ENCODE measurements at regions not wholly inside any gene's neighbourhood (a gene's known extent, or its start where the extent isn't known, plus 50 kb on each side); places are given as distances from the start of the nearest gene placed in this dataset.

DNA sequence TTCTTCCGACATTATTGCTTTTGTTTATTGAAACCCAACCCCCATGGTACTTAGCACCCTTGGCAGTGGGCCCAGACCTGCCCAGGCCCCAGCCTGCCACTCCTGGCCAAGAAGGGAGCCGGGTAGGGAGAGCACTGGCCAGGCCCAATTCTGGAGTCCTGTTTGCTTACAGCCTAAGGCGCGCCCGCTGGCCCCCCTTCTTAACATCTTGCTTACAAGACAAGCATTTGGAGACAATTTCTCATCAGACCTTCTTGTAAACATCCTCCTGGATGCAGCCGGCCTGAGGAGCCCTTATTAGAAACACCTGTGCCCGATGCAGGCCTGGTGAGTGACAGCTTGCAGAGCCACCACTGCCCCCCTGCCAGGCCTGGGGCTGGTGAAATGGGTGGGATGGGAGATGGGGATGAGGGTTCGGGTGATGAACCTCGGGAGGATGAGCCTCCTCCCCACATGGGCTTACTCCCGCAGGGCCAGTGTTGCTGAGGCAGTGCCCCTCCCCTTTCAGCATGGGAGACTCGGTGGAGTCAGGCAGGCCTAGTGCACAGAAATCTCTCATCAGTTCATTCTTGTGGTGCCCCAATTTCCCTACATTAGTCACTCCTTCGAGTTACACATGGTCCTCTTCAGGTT is 217.5 kb downstream of the CYP26B1 start:
- Mint-ChIP-seq H3K4me3 (no peak overlapping the region), H3K27ac (no peak overlapping the region), H3K9me3 (no peaks in the 10 kb centered on the region), H3K4me1 (peaks cover 25% of the 10 kb centered on the region), H3K27me3 (ENCODE audit: low read depth) (peaks cover 43% of the 10 kb centered on the region), H3K36me3 (ENCODE audit: low read depth) (no peaks in the 10 kb centered on the region)
- no peak for TF ChIP-seq CTCF (IDR thresholded peaks at IDR 0.05; ENCODE audit: unreplicated experiment in 3 of 3)

- H3K4me1 Mint-ChIP-seq = peaks cover 26% of the 10 kb centered on the region
- H3K4me3 Mint-ChIP-seq = no peak overlapping the region
- H3K27me3 Mint-ChIP-seq (ENCODE audit: low read depth) = peaks cover 44% of the 10 kb centered on the region
- no peak for TF ChIP-seq CTCF (IDR thresholded peaks at IDR 0.05; ENCODE audit: unreplicated experiment in 3 of 3)
- H3K9me3 Mint-ChIP-seq = no peaks in the 10 kb centered on the region
- H3K27ac Mint-ChIP-seq = no peak overlapping the region
- H3K36me3 Mint-ChIP-seq (ENCODE audit: low read depth) = no peaks in the 10 kb centered on the region
Measured at GRCh38 chr2:71929482-71929772, 218.2 kb downstream of the CYP26B1 start.

DNA sequence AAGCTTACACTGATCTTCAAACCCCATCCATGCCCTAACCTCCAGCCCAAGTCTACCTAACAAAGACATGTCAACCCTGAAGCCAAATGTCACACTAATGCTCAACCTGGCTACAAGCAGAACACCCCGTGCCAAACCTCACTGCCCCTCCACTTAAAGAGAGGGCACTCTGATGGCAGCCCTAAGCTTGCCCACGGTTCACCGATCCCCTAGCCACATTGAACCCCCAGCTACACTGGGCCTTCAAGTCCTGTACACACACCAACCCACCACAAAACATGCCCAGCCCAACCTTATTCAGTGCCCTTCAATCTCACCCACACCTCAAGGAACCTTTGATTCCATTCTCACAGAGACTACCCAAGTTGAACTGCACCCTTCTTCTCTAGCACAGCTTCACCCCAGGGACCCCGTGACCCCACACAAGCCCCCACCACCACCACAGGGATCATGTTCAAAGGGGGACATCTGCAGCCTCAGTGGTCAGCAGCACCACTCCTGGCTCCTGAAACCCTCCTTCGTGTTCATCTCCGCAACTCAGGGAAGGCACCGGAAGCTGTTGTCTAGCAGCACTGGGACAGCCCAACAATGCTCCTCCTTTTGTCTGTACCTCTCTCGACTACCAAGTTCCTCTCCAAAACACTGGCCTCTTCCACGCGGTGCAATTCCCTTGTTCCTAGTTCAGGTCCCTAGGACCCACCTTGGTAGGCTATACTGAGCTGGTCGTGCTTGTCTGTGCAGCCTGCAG is 218.8 kb downstream of the CYP26B1 start:
- Mint-ChIP-seq H3K36me3 (ENCODE audit: low read depth) (no peaks in the 10 kb centered on the region), H3K27ac (no peak overlapping the region), H3K4me3 (no peak overlapping the region), H3K4me1 (peaks cover 27% of the 10 kb centered on the region), H3K9me3 (no peaks in the 10 kb centered on the region), H3K27me3 (ENCODE audit: low read depth) (peaks cover 42% of the 10 kb centered on the region)
- no peak for TF ChIP-seq CTCF (IDR thresholded peaks at IDR 0.05; ENCODE audit: unreplicated experiment in 3 of 3)

- Mint-ChIP-seq H3K27me3 (ENCODE audit: low read depth) (peaks cover 42% of the 10 kb centered on the region), H3K4me3 (no peak overlapping the region), H3K27ac (no peak overlapping the region), H3K36me3 (ENCODE audit: low read depth) (no peaks in the 10 kb centered on the region), H3K9me3 (no peaks in the 10 kb centered on the region), H3K4me1 (peaks cover 24% of the 10 kb centered on the region)
- TF ChIP-seq CTCF (IDR thresholded peaks at IDR 0.05; ENCODE audit: unreplicated experiment in 3 of 3) = no peak
Measured at GRCh38 chr2:71927757-71928715, 219.6 kb downstream of the CYP26B1 start.

DNA sequence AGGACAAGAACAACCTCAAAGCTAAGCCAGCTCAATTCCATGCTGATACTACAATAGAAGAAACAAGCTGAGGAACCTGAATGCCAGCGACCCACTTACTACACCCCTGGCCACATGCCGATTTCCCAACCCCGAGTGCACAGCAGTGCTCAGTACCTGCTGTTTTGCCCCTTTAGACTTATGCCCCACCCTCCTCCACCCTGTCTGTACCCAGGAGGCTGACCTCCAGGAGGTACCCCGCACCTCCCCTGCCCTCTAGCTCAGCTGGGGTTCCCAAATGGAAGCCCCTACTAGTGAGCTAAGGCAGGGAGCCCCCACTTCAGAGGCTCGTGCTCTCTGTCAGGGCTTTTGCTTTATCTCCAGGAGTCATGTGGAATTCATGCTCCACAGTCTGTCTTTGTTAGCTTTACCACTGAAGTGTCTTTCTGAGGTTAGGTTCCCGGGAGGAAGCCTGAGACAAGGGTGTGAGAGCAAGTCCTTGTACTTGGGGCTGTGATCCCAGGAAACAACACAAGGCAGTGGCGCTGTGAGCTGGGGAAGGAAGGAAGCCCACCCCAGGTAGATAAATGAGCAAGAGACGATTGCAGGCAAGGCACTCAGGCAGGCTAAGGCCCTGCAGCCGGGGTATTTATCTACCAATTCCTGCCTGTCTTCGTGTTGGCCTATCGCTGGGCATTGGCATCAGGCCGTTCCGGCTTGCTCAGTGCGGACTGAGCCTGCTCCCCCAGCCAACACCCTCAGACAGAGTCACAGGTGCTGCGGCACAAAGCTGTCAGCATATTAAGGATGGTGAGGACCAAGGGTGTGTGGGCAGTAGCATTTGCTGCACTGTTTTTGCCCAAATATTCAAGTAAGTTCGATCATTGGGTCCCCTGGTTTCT is 220.5 kb downstream of the CYP26B1 start:
- H3K9me3 Mint-ChIP-seq = no peaks in the 10 kb centered on the region
- no peak for TF ChIP-seq CTCF (IDR thresholded peaks at IDR 0.05; ENCODE audit: unreplicated experiment in 3 of 3)
- no peak overlapping the region for H3K4me3 Mint-ChIP-seq
- H3K36me3 Mint-ChIP-seq (ENCODE audit: low read depth) = no peaks in the 10 kb centered on the region
- peaks cover 20% of the 10 kb centered on the region for H3K4me1 Mint-ChIP-seq
- H3K27me3 Mint-ChIP-seq (ENCODE audit: low read depth) = peaks cover 45% of the 10 kb centered on the region
- H3K27ac Mint-ChIP-seq = no peak overlapping the region

Measured in nephron (organoid).